Lung (tissue), 11 donors: ENCODE measurements at regions not wholly inside any gene's neighbourhood (a gene's known extent, or its start where the extent isn't known, plus 50 kb on each side); places are given as distances from the start of the nearest gene placed in this dataset.

ENCODE experiments used
- ATAC-seq: fragments of 200-7000 bp; cut with Tn5 transposase; one replicate; pipeline ENCODE4 v1.9.1; 2020; ENCODE audit warnings: moderate number of reproducible peaks; ENCODE audit not compliant: insufficient read depth, low FRiP score
- DNase-seq, 3 donors: peaks; one replicate each; pipeline ENCODE4 v3.0.0-alpha.2; 2013 to 2017
- H3K27ac ChIP-seq, 2 donors: one replicate each; pipeline ENCODE4 v1.5.1; 2013; ENCODE audit warnings: mild to moderate bottlenecking in 2 of 2, moderate library complexity in 2 of 2, control low read depth in 1 of 2, inconsistent platforms in 1 of 2, low read depth in 1 of 2, low read length in 1 of 2
- H3K27me3 ChIP-seq, 3 donors: one replicate each; pipeline ENCODE4 v1.5.1; 2013; ENCODE audit warnings: low read length in 2 of 3; ENCODE audit not compliant: control insufficient read depth in 3 of 3, insufficient read depth in 3 of 3
- H3K36me3 ChIP-seq, 4 donors: one replicate each; pipeline ENCODE4 v1.5.1; 2013; ENCODE audit warnings: low read length in 4 of 4, mild to moderate bottlenecking in 1 of 4, moderate library complexity in 1 of 4; ENCODE audit not compliant: control insufficient read depth in 4 of 4, insufficient read depth in 4 of 4
- H3K4me1 ChIP-seq, 5 donors: one replicate each; pipeline ENCODE4 v1.5.1; 2013; ENCODE audit warnings: low read length in 5 of 5, mild to moderate bottlenecking in 2 of 5, moderate library complexity in 1 of 5; ENCODE audit not compliant: control insufficient read depth in 5 of 5, insufficient read depth in 5 of 5
- H3K4me3 ChIP-seq: one replicate; pipeline ENCODE4 v1.5.1; 2013; ENCODE audit warnings: mild to moderate bottlenecking, control low read depth, moderate library complexity
- H3K9ac ChIP-seq, 2 donors: one replicate each; pipeline ENCODE4 v1.5.1; 2013; ENCODE audit warnings: low read length in 2 of 2, control low read depth in 1 of 2; ENCODE audit not compliant: insufficient read depth in 1 of 2
- H3K9me3 ChIP-seq, 4 donors: one replicate each; pipeline ENCODE4 v1.5.1; 2013; ENCODE audit warnings: low read length in 3 of 4, mild to moderate bottlenecking in 1 of 4, moderate library complexity in 1 of 4; ENCODE audit not compliant: control insufficient read depth in 4 of 4, insufficient read depth in 3 of 4
- WGBS, 2 donors: extraction: QIAGEN DNeasy Blood & Tissue Kit; methylation state at CpG; one replicate each; pipeline ENCODE4 v1.1.7; 2013; 5-methylcytosine and 5-hydroxymethylcytosine counted together
- TF ChIP-seq, protein P1 (sequence below): IDR thresholded peaks from 2 replicates; pipeline ENCODE4 v1.5.1; 2012; ENCODE audit warnings: mild to moderate bottlenecking; ENCODE audit errors: control extremely low read depth, extremely low read depth
- donor health status: control.
- donor health status: control.
- donor health status: Bipolar disorder and iron deficiency.
- donor health status: healthy.
- donor health status: DM: yes; HTN: yes; CAD: no.

- H3K4me1 ChIP-seq, result no peaks in the 10 kb centered on the region
- H3K36me3 ChIP-seq, result no peaks in the 10 kb centered on the region
- TF ChIP-seq, protein P1, sequence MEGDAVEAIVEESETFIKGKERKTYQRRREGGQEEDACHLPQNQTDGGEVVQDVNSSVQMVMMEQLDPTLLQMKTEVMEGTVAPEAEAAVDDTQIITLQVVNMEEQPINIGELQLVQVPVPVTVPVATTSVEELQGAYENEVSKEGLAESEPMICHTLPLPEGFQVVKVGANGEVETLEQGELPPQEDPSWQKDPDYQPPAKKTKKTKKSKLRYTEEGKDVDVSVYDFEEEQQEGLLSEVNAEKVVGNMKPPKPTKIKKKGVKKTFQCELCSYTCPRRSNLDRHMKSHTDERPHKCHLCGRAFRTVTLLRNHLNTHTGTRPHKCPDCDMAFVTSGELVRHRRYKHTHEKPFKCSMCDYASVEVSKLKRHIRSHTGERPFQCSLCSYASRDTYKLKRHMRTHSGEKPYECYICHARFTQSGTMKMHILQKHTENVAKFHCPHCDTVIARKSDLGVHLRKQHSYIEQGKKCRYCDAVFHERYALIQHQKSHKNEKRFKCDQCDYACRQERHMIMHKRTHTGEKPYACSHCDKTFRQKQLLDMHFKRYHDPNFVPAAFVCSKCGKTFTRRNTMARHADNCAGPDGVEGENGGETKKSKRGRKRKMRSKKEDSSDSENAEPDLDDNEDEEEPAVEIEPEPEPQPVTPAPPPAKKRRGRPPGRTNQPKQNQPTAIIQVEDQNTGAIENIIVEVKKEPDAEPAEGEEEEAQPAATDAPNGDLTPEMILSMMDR, result no peak
- no peak overlapping the region for H3K9ac ChIP-seq
- no peak for DNase-seq
- no peaks in the 10 kb centered on the region for H3K27me3 ChIP-seq
- H3K9me3 ChIP-seq, result peaks cover 0 to 4% (median 3%) of the 10 kb centered on the region in 4 donors
- no peak overlapping the region for H3K4me3 ChIP-seq
- ATAC-seq, result no peak
- WGBS, 2 donors, result 96 to 100% methylated on average over 1 of the region's 1 CpG
- no peak overlapping the region for H3K27ac ChIP-seq
These were observed 660.6 kb downstream of the LRRIQ3 start for GRCh38 chr1:73537400-73537799.

DNA sequence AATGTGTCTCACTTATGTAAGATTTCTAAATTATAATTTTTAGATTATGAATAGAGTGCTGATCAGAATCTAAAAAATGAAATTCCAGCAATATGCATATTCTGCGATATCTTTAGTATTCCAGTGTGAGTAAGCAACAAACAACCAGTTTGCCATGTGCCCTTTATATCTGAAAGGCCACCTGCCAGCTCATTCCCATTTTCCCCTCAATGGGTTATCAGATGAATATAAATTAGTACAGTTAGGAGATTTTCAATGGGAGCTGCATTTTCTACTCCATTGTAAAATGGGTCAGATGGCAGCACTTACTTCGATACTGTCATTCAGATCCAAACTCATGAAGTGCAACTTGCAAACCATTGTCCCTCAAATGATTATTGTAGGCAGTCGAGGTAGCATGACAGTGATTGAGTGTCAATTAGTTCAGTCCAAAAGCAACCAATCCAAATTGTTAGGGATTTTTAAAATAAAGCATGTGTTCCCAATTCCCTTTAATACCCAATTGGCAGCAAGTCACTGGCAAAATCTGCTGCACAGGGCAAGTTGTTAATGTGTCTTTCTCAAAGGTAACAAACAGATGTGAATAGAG is 680.3 kb downstream of the LRRIQ3 start:
- H3K27me3 ChIP-seq, result no peaks in the 10 kb centered on the region
- WGBS, 2 donors, result 78 to 83% methylated on average over 3 of the region's 3 CpGs
- H3K9ac ChIP-seq, result no peak overlapping the region
- DNase-seq (no peak), ATAC-seq (no peak)
- H3K4me1 ChIP-seq, result no peaks in the 10 kb centered on the region
- no peaks in the 10 kb centered on the region for H3K36me3 ChIP-seq
- H3K9me3 ChIP-seq, result no peaks in the 10 kb centered on the region
- H3K27ac ChIP-seq, result no peak overlapping the region
- no peak overlapping the region for H3K4me3 ChIP-seq
- TF ChIP-seq, protein P1, result no peak

DNA sequence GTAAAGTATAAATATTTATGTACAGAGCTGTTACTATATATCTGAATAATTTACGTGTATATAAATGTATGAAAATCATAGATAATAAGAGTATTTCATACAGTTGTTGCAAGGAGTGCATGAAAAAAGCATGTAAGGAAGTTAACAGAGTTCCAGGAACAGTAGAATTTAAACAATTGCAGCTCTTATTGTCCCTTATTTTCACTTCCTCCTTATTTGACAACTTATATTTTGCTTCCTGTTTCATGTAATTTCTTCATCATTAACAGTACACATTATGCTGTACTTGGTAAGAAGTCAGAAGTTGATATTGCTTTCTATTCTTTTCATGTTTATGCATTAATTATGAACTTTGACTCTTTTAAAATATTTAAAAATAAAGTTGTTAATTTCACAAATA is 681.5 kb downstream of the LRRIQ3 start:
- no peaks in the 10 kb centered on the region for H3K36me3 ChIP-seq
- TF ChIP-seq, protein P1, result no peak
- ATAC-seq (no peak), DNase-seq (no peak)
- no peaks in the 10 kb centered on the region for H3K4me1 ChIP-seq
- H3K27ac ChIP-seq, result no peak overlapping the region
- H3K9me3 ChIP-seq, result no peaks in the 10 kb centered on the region
- H3K4me3 ChIP-seq, result no peak overlapping the region
- 33% methylated on average over 1 of the region's 1 CpG for WGBS, 2 donors
- H3K9ac ChIP-seq, result no peak overlapping the region
- no peaks in the 10 kb centered on the region for H3K27me3 ChIP-seq

GRCh38 chr1:73511038-73511437 is 686.9 kb downstream of the LRRIQ3 start:
- Histone ChIP-seq H3K27ac (no peak overlapping the region), H3K4me3 (no peak overlapping the region), H3K9ac (no peak overlapping the region), H3K36me3 (no peaks in the 10 kb centered on the region), H3K27me3 (no peaks in the 10 kb centered on the region), H3K9me3 (no peaks in the 10 kb centered on the region), H3K4me1 (no peaks in the 10 kb centered on the region)
- ATAC-seq, result no peak
- TF ChIP-seq, protein P1, result no peak
- DNase-seq, result no peak
